Hypothalamus (tissue), 51 donors: ENCODE measurements at regions not wholly inside any gene's neighbourhood (a gene's known extent, or its start where the extent isn't known, plus 50 kb on each side); places are given as distances from the start of the nearest gene placed in this dataset.
A peak's percentile ranks its signal among the peaks of the same experiment; 100 is the strongest.

Source experiments
- DNase-seq, 51 donors: peaks; one replicate each; lab custom pipeline; 2025; lab: John Stamatoyannopoulos, UW

- no peak for DNase-seq
Measured at GRCh38 chr9:7961076-7961475, 161.5 kb upstream of the DMAC1 start.

DNA sequence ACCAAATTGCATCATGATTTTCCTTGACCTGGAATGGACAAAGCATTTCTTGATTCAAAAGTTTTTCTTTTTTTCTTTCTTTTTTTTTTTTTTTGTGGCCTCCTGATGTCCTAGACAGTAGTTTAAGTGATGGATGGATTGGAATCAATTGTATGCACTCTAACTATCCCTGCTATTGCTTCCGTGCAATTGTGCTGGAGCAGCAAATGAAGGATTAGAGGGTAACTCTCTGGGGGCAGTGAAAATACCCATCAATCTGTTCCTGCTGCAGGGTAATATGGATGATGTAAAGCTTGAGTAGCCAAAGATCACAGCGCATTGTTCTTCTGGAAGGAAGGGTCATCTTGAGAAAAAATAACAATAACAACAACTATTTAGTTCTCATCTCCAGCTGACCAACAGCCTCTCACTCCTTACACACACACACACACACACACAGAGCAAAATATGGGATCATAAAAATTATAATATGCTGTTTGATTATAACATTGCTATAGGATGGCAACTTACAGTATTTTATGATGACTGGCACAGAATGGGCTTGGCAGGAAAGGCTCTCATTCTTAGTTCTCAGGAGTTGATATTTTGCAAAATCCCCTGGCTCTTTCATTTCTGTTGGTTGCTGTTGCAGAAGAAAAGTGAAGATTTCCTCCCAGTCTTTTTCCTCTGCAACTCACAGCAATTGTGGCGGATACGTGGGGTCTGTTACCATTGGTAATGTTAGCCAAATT lies 160.9 kb upstream of the DMAC1 start:
- no peak for DNase-seq

DNA sequence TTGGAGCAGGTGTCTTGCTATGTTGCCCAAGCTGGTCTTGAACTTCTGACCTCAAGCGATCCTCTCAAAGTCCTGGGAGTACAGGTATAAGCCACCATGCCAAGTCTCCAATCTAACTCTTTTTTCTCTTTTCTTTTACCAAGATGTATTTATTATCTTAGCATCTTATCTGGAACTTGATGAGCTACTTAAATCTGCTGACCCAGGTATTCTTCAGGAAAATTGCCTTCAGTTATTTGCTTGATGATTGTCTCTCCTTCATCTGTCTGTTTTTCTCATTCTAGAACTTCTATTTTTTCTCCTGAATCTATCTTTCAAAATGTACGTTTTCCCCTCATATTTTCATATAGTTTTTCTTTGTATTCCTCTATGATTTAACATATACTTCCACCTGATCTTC lies 158.2 kb upstream of the DMAC1 start:
- DNase-seq, result no peak

DNA sequence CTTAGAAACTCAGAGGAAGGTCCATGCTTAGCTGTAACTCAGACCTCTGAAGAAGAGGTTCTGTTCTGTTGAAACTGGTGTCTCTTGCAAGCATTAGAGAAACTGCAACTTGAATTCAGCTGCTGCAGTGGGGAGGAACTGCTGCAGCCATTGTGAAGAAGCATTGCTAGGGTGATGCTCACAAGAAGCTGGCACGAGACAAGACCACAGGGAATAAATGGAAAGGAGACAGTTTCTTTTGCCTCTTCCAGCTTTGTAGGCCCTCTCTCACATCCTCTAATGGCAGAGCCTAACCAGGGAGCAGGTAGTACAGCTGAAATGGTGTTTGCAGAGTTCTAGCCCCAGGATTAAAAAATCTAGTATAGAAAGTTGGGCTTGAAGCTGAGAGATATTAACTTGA lies 148.0 kb upstream of the DMAC1 start:
- no peak for DNase-seq

GRCh38 chr9:7946458-7946857 lies 146.9 kb upstream of the DMAC1 start:
- no peak for DNase-seq

DNA sequence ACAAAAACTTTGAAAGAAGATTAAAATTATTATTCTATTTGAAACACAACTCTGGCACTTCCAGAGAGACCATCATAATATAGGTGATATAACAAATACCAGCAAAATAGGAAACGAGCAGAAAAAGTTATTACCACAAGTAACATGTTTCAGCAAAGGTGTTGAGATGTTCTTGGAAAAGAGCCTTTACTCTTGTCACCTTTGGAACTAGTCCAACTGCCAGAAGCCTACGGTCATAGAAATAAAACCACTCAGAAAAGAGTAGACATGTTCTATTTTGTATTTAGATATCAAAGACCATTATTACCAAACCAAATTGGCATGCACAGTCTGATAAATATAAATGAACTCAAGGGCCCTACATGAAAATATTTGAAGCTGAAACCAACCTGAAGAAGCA lies 145.0 kb upstream of the DMAC1 start:
- no peak for DNase-seq

- DNase-seq, result no peak
Measured at GRCh38 chr9:7937761-7938491, 138.3 kb upstream of the DMAC1 start.

DNA sequence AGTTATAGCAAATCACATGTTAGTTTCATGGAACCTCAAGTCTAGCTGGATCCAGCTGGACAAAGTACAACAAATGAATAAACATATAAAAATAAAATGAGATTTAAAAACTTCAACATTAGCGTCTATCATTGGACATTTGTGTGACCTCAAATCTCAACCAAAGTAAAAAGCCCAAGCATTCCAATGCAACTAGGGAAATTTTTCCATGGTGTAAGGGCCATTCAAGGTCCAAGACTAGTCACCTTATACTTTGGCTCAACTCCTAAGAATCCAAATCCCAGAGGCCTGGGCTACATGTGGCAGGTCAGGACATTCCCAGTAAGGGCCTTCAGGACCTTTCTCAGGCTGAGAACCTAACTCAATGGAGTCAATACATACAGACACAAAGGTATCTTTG lies 137.4 kb upstream of the DMAC1 start:
- DNase-seq, result no peak

- no peak for DNase-seq
Measured at GRCh38 chr9:7936163-7936562, 136.6 kb upstream of the DMAC1 start.

DNA sequence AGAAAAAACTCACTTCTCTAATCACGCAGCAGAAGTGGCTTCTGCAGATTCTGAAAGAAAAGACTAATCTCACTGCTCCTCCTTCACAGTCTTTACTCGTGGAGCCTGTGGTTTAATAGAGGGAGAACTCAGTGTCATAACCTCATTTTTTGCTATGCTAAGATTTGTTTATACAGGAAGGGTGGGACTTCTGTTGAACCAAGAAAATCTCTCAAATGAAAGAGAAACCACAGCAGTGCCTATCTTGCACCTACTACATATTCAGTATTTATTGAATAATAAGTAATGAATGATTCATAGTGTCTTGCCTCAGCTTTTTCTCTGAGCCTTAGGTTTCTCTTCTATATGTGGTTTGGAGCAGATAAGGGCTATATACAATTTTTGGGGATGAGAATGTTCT lies 136.1 kb upstream of the DMAC1 start:
- DNase-seq, result no peak

DNA sequence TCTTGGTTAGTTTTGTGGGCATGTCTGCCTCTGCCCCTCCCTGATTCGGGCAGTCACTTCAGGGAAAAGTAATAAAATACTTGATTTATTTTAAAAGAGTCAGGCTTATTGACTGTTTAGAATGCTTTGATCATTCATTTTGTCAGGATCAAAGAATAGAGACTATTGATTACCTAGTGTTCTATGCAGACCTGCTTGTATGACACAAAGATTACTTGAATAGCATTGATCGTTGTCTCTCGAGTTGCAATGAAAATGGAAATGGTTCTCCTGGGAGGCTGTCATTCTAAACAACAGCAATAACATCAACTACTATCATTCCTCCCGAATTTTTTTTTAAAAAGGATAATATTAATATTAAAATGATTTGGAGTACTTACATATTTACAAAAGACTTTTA lies 133.2 kb upstream of the DMAC1 start:
- DNase-seq, result no peak

- DNase-seq, result no peak
Measured at GRCh38 chr9:7930613-7931012, 131.0 kb upstream of the DMAC1 start.

DNA sequence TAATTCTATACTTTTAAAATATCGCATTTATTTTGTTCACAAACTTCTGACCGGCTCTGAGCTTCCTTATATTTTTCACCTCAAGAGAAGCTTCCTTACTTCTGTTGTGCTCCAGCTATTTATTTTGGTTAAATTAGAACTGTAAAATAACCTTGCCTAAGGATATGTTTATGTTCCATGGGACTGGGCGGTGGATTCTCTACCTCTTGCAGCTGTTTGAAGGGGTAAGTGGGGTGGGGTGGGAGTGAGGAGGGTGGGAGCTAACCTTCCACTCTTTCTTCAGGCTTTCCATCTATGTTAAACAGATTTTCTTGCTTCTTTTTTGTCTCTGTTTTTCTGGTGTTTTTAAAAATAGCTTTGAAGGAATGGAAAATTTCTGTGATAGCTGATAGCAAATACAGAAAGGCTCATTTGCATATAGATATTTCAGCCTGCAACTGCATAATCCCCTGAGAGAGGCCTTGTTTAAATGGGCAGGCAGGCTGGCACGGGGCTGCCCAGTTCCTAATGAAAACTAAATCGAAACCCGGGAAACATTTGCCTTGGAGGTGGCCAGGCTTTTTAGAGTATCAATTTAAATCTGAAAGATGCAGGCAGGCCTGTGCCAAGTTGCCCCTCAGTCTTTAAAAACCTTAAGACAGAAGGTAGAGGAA lies 122.1 kb upstream of the DMAC1 start:
- no peak for DNase-seq

GRCh38 chr9:7912037-7912535 lies 112.5 kb upstream of the DMAC1 start:
- no peak for DNase-seq

DNA sequence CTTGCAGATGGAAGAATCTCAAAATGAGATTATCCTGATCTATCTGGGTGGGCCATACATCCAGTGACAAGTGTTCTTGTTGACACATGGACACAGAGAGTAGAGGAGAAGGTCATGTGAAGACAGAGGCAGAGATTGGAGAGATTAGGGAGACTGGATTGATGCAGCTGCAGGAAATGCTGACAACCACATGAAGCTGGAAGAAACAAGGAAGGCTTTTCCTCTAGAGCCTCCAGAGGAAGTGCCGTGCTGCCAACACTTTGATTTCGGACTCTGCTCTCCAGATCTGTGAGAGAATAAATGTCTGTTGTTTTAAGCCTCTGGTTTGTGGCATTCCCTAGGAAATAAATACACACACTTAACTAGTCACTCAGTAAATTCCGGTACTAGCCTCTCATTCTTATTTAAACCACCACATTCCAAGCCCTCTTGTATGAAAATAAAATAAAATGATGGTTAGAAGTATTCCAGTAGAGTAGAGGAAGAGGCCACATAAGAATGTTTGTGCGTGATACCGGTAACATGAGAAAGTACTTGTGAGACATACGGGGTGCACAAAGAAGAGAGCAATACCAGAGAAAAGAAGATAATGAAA lies 110.9 kb upstream of the DMAC1 start:
- DNase-seq, result peak in 12 of 51 donors; percentile 1 to 41 (median 14)

DNA sequence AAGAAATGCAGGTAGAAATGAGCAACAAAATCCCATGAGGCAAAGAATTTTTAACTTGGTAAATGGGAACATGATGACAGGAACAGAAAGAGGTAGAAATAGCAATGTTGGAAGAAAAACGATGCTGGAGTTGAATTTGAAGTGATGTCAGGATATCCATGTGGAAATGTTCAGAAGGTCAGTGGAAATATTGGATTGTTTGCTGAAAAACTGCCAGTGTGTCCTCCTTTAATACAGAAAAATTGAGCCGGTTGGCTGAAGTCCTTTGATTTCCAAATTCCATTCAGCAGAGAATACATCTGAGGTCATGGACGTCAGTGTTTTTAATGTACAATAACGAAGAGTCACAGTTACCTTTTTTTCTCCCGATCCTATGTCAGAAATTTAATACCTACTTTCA lies 110.0 kb upstream of the DMAC1 start:
- no peak for DNase-seq

GRCh38 chr9:7907551-7908337 lies 108.2 kb upstream of the DMAC1 start:
- DNase-seq, result peak in 2 of 51 donors; percentile 6 to 64

DNA sequence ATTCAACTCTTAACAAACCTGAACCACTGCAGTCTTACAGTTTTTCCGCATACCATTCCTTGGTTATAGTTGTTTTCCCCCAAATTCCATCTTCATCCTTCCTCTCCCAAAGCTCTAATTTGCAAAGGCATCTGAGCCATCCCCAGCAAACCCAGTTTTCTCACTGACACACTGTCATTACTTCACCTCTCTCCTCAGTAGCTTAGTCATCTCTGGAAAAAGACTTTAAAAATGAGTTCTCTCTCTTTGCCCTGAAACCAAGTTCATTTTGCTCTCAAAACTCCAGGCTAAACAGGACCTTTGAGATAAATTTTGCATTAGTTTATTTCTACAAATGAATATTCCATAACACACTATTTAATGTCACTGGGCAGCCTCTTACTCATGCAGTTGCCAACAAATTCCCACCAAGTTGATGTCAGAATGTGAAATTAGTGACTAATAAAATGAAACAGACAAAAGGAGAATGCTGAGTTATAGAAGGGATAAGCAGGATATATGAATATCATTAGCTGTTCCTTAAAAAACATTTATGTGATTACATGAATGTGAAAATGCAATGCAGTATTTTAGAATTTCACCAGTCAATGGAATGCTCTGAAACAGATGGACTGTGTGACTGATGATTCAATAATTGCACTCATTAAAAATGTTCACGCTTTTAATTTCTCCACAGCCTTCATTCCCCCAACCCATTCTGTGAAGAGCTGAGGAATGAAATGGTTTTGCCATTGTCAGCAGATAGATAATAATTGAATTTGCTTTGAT lies 107.4 kb upstream of the DMAC1 start:
- no peak for DNase-seq

- no peak for DNase-seq
Measured at GRCh38 chr9:7901621-7902020, 102.0 kb upstream of the DMAC1 start.

GRCh38 chr9:7900541-7900940 lies 101.0 kb upstream of the DMAC1 start:
- DNase-seq, result no peak
